Sigmoid colon (tissue), 4 donors: ENCODE measurements at regions not wholly inside any gene's neighbourhood (a gene's known extent, or its start where the extent isn't known, plus 50 kb on each side); places are given as distances from the start of the nearest gene placed in this dataset.

Experiments
- CTCF ChIP-seq, 4 experiments: fragments of 450-650 bp in 3 of 4; fragments of 200-600 bp in 1 of 4; IDR thresholded peaks; one replicate each; pipeline ENCODE4 v1.5.1; 2016 to 2019; ENCODE audit warnings: antibody characterized with exemption in 4 of 4, mild to moderate bottlenecking in 3 of 4, moderate library complexity in 2 of 4
- POLR2AphosphoS5 ChIP-seq, 4 donors: sonication (generic); formaldehyde crosslinking; IDR thresholded peaks; one replicate each; pipeline ENCODE4 v1.6.1; 2017; ENCODE audit warnings: antibody characterized with exemption in 4 of 4

GRCh38 chr10:78550090-78550489 is 516.4 kb downstream of the RPS24 start:
- TF ChIP-seq CTCF (IDR thresholded peaks at IDR 0.05) (no peak), POLR2AphosphoS5 (IDR thresholded peaks at IDR 0.05) (no peak)
